GM19239 (cell line): ENCODE measurements at regions not wholly inside any gene's neighbourhood (a gene's known extent, or its start where the extent isn't known, plus 50 kb on each side); places are given as distances from the start of the nearest gene placed in this dataset.
"Not testable (repeated sequence)": the region's sequence is repeated elsewhere in the genome, so short reads cannot be mapped to it uniquely, and the experiment has no call there.

Experiments
- DNase-seq: peaks from one replicate; pipeline ENCODE4 v3.0.0; 2011; ENCODE audit warnings: low spot score; ENCODE audit not compliant: insufficient read length
- FAIRE-seq: peaks from 2 replicates; lab custom pipeline; 2011; peaks lifted over from hg19 to GRCh38; lab: Jason Lieb, UNC

GRCh38 chr10:56447613-56448012, 86.6 kb upstream of the ZWINT start:
- not testable (repeated sequence) for DNase-seq

GRCh38 chr10:56441337-56441736, 80.3 kb upstream of the ZWINT start:
- FAIRE-seq, DNase-seq: not testable (repeated sequence)

More at GRCh38 chr10:56447613-56448012, 86.6 kb upstream of the ZWINT start:
- FAIRE-seq: not testable (repeated sequence)
